Lower lobe of right lung (tissue), 2 donors: ENCODE measurements at regions not wholly inside any gene's neighbourhood (a gene's known extent, or its start where the extent isn't known, plus 50 kb on each side); places are given as distances from the start of the nearest gene placed in this dataset.

Source experiments
- ATAC-seq, 2 donors: fragments of 200-7000 bp; cut with Tn5 transposase; one replicate each; pipeline ENCODE4 v1.9.1; 2020 to 2022; ENCODE audit warnings: mild to moderate bottlenecking in 2 of 2, moderate library complexity in 2 of 2
- DNase-seq: peaks from one replicate; pipeline ENCODE4 v3.0.0-alpha.2; 2020
- H3K27ac ChIP-seq: fragments of 200-600 bp; one replicate; pipeline ENCODE4 v1.8.0; 2022
- H3K27me3 ChIP-seq: fragments of 200-600 bp; one replicate; pipeline ENCODE4 v1.8.0; 2022; ENCODE audit warnings: low read depth
- H3K36me3 ChIP-seq: fragments of 200-600 bp; one replicate; pipeline ENCODE4 v1.8.0; 2022; ENCODE audit warnings: mild to moderate bottlenecking
- H3K4me1 ChIP-seq: fragments of 200-600 bp; one replicate; pipeline ENCODE4 v1.8.0; 2022
- H3K4me3 ChIP-seq: fragments of 200-600 bp; one replicate; pipeline ENCODE4 v1.8.0; 2022; ENCODE audit warnings: mild to moderate bottlenecking
- H3K9me3 ChIP-seq: fragments of 200-600 bp; one replicate; pipeline ENCODE4 v1.8.0; 2022
- intact Hi-C: fragments of 100-400 bp; cut with DNase I; formaldehyde crosslinking; loops from one replicate; pipeline ENCODE4 v1.11.0; 2022
- TF ChIP-seq, protein P1 (sequence below): fragments of 200-600 bp; IDR thresholded peaks from one replicate; pipeline ENCODE4 v1.8.0; 2022; ENCODE audit warnings: antibody characterized with exemption, mild to moderate bottlenecking
- donor health status: DM: no; HTN: yes; CAD: no; lungs with severe emphysema.

DNA sequence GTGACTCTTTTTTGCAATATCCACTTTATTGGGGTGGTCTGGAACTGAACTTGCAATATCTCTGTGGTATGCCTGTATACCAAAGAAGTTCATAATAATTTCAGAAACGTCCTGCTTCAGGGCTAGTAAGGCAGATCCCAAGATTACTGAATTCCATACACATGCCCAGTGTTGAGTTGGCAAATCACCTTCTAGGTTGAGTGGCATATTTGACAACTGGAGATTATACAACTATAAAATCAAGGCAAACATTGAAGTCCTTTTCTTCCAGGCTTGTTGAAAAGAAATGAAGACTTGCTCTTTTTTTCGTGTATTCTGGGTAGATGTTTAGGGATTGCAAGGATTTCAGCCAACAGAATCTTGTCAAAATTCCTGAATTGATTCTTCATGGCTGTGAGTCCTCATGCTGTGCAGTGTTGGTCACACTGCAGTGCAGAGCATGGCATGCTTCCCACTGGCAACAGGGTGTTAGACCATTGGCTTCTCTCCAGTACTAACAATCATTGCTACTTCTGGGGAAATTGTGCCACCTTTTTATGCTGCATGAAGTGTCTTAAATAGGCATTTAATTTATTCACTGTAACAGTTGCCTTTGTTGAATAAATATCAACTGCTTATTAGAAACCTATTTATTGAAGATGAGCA is 367.1 kb upstream of the ADGRL4 start:
- intact Hi-C loops: no loop called here
- ATAC-seq: peak; percentile 51 to 73

DNA sequence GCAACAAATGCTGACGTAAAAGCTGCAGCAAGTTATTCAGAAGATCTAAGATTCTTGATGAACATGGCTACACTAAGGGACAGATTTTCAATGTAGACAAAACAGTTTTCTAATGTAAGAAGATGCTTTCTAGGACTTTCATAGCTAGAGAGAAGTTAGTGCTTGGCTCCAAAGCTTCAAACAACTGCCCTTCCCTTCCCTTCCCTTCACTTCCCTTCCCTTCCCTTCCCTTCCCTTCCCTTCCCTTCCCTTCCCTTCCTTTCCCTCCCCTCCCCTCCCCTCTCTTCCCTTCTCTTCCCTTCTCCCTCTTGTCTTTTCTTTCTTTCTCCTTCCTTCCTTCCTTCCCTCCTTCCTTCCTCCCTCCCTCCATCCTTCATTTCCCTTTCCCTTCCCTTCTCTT is 365.3 kb upstream of the ADGRL4 start:
- intact Hi-C loops: no loop called here
- TF ChIP-seq, protein P1, sequence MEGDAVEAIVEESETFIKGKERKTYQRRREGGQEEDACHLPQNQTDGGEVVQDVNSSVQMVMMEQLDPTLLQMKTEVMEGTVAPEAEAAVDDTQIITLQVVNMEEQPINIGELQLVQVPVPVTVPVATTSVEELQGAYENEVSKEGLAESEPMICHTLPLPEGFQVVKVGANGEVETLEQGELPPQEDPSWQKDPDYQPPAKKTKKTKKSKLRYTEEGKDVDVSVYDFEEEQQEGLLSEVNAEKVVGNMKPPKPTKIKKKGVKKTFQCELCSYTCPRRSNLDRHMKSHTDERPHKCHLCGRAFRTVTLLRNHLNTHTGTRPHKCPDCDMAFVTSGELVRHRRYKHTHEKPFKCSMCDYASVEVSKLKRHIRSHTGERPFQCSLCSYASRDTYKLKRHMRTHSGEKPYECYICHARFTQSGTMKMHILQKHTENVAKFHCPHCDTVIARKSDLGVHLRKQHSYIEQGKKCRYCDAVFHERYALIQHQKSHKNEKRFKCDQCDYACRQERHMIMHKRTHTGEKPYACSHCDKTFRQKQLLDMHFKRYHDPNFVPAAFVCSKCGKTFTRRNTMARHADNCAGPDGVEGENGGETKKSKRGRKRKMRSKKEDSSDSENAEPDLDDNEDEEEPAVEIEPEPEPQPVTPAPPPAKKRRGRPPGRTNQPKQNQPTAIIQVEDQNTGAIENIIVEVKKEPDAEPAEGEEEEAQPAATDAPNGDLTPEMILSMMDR: no peak
- Histone ChIP-seq H3K4me1 (no peaks in the 10 kb centered on the region), H3K36me3 (no peaks in the 10 kb centered on the region), H3K27me3 (no peaks in the 10 kb centered on the region), H3K27ac (no peak overlapping the region), H3K4me3 (no peak overlapping the region), H3K9me3 (no peaks in the 10 kb centered on the region)
- no peak for ATAC-seq
- DNase-seq: no peak

More for the DNA sequence above, 367.1 kb upstream of the ADGRL4 start:
- no peaks in the 10 kb centered on the region for H3K36me3 ChIP-seq
- H3K9me3 ChIP-seq: no peaks in the 10 kb centered on the region
- TF ChIP-seq, protein P1: no peak
- no peaks in the 10 kb centered on the region for H3K4me1 ChIP-seq
- H3K4me3 ChIP-seq: no peak overlapping the region
- DNase-seq: no peak
- H3K27me3 ChIP-seq: no peaks in the 10 kb centered on the region
- H3K27ac ChIP-seq: no peak overlapping the region

DNA sequence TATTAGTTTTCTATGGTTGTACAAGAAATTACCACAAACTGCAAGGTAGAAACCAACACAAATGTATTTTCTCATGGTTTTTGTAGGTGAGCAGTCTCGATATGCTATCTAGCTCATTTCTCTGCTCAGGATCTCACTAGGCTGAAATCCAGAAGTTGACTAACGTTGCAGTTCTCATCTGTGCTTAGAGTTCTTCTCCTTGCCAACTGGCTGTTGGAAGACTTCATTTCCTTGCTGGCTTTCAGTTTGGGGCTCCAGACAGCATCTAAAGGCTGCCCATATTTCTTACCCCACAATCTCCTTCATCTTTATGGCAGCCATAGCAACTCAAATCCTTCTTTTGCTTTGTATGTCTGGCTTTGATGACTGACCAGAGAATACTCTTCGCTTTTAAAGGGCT is 362.6 kb upstream of the ADGRL4 start:
- intact Hi-C loops: no loop called here
- TF ChIP-seq, protein P1: no peak
- ATAC-seq (no peak), DNase-seq (no peak)
- H3K27ac ChIP-seq: no peak overlapping the region
- no peaks in the 10 kb centered on the region for H3K36me3 ChIP-seq
- H3K27me3 ChIP-seq: no peaks in the 10 kb centered on the region
- no peak overlapping the region for H3K4me3 ChIP-seq
- no peaks in the 10 kb centered on the region for H3K9me3 ChIP-seq
- no peaks in the 10 kb centered on the region for H3K4me1 ChIP-seq

DNA sequence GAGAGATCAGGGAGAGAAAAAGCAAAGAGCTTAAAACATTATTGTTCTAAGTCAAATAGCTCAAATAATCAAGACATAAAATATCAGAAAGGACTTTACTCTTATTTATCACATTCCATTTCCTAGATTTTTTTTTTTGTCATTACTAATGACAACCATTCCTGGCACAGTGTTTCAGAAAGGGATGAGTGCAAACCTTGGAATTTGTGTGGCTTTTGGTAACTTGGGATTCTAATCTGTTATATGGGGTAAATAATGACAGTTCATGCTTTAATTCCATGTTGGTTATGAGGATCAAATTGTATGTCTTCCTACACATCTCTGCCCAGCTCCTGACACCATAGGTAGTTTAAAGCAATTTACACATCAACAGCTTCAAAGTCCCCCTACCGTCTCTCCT is 358.4 kb upstream of the ADGRL4 start:
- H3K27ac ChIP-seq: no peak overlapping the region
- DNase-seq: no peak
- intact Hi-C loops: no loop called here
- no peaks in the 10 kb centered on the region for H3K27me3 ChIP-seq
- H3K9me3 ChIP-seq: no peaks in the 10 kb centered on the region
- ATAC-seq: no peak
- no peaks in the 10 kb centered on the region for H3K36me3 ChIP-seq
- H3K4me1 ChIP-seq: no peaks in the 10 kb centered on the region
- no peak overlapping the region for H3K4me3 ChIP-seq
- TF ChIP-seq, protein P1: no peak

DNA sequence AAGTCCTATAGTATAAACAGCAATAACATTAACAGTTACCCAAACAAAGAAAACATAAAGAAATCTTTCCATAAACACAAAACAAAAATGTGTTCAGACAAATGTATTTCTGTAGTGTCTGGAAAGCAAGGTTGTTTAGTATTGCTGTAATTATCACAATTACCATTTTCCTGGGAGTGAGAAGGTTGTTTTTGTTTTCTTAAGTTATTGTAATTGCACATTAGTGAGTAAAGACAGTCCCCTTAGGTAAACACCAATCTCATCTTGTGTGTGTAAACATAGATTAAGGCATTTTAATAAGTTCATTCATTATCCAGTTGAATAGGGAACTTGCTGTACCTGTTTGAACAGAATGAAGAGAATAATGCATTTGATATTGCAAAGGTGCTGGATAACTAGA is 356.9 kb upstream of the ADGRL4 start:
- DNase-seq: no peak
- TF ChIP-seq, protein P1: no peak
- intact Hi-C loops: no loop called here

More for the DNA sequence above, 356.9 kb upstream of the ADGRL4 start:
- Histone ChIP-seq H3K27ac (no peak overlapping the region), H3K27me3 (no peaks in the 10 kb centered on the region), H3K9me3 (no peaks in the 10 kb centered on the region), H3K36me3 (no peaks in the 10 kb centered on the region), H3K4me3 (no peak overlapping the region), H3K4me1 (no peaks in the 10 kb centered on the region)
- no peak for ATAC-seq
